ENCODE measurements at regions not wholly inside any gene's neighbourhood (a gene's known extent, or its start where the extent isn't known, plus 50 kb on each side); places are given as distances from the start of the nearest gene placed in this dataset.

DNA sequence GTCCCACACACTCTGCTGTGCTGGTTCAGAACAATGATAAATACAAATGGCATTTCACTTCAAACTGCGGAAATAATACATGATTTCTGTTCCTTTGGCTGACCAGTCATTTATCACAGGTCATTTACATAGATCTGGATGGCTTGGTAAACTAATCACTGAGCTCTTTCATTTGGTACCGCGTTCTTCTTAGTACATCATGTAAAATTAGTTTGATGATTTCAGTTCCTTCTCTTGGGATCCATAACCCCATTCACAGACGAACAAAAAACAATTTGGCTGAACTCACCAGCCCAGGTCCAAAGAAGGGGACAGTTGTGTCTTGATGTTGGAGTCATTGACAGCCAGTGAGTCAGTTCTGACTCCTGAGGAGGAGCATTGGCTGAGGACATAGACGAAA lies 689.8 kb downstream of the INHBA start:
- TF ChIP-seq EZH2phosphoT487 (IDR thresholded peaks at IDR 0.05; ENCODE audit: unreplicated experiment) (no peak), EZH2 (IDR thresholded peaks at IDR 0.05; ENCODE audit: low read depth, unreplicated experiment) (no peak), ZNF114 (CRISPR knock-in tag; IDR thresholded peaks at IDR 0.05) (no peak), NANOG (IDR thresholded peaks at IDR 0.05; ENCODE audit: borderline replicate concordance) (no peak), CREB1 (CRISPR knock-in tag; IDR thresholded peaks at IDR 0.05; ENCODE audit: low read depth) (no peak), STAT1 (IDR thresholded peaks at IDR 0.05; ENCODE audit: unreplicated experiment) (no peak), ZNF331 (CRISPR knock-in tag; IDR thresholded peaks at IDR 0.05; ENCODE audit: low read depth) (no peak), POLR2AphosphoS5 (IDR thresholded peaks at IDR 0.05; ENCODE audit: low read depth) (no peak)
- TF ChIP-seq, protein P1, sequence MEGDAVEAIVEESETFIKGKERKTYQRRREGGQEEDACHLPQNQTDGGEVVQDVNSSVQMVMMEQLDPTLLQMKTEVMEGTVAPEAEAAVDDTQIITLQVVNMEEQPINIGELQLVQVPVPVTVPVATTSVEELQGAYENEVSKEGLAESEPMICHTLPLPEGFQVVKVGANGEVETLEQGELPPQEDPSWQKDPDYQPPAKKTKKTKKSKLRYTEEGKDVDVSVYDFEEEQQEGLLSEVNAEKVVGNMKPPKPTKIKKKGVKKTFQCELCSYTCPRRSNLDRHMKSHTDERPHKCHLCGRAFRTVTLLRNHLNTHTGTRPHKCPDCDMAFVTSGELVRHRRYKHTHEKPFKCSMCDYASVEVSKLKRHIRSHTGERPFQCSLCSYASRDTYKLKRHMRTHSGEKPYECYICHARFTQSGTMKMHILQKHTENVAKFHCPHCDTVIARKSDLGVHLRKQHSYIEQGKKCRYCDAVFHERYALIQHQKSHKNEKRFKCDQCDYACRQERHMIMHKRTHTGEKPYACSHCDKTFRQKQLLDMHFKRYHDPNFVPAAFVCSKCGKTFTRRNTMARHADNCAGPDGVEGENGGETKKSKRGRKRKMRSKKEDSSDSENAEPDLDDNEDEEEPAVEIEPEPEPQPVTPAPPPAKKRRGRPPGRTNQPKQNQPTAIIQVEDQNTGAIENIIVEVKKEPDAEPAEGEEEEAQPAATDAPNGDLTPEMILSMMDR (conservative IDR thresholded peaks at IDR 0.05; ENCODE audit: low read depth in 2 of 2) = no peak
- TF ChIP-seq, protein P2, sequence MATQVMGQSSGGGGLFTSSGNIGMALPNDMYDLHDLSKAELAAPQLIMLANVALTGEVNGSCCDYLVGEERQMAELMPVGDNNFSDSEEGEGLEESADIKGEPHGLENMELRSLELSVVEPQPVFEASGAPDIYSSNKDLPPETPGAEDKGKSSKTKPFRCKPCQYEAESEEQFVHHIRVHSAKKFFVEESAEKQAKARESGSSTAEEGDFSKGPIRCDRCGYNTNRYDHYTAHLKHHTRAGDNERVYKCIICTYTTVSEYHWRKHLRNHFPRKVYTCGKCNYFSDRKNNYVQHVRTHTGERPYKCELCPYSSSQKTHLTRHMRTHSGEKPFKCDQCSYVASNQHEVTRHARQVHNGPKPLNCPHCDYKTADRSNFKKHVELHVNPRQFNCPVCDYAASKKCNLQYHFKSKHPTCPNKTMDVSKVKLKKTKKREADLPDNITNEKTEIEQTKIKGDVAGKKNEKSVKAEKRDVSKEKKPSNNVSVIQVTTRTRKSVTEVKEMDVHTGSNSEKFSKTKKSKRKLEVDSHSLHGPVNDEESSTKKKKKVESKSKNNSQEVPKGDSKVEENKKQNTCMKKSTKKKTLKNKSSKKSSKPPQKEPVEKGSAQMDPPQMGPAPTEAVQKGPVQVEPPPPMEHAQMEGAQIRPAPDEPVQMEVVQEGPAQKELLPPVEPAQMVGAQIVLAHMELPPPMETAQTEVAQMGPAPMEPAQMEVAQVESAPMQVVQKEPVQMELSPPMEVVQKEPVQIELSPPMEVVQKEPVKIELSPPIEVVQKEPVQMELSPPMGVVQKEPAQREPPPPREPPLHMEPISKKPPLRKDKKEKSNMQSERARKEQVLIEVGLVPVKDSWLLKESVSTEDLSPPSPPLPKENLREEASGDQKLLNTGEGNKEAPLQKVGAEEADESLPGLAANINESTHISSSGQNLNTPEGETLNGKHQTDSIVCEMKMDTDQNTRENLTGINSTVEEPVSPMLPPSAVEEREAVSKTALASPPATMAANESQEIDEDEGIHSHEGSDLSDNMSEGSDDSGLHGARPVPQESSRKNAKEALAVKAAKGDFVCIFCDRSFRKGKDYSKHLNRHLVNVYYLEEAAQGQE (IDR thresholded peaks at IDR 0.05; ENCODE audit: unreplicated experiment) = no peak

All from GM23338 (cell line).